ENCODE measurements at regions not wholly inside any gene's neighbourhood (a gene's known extent, or its start where the extent isn't known, plus 50 kb on each side); places are given as distances from the start of the nearest gene placed in this dataset.
"Not testable (repeated sequence)": the region's sequence is repeated elsewhere in the genome, so short reads cannot be mapped to it uniquely, and the experiment has no call there.

GRCh38 chr1:29920784-29921183 lies 684.5 kb downstream of the PTPRU start:
- H3K4me3 ChIP-seq (ENCODE audit: low read depth, low read length): no peak overlapping the region
- no peak for DNase-seq (ENCODE audit: low read depth)
- TF ChIP-seq MYC (IDR thresholded peaks at IDR 0.05; ENCODE audit: low read depth, low read length): no peak
- TF ChIP-seq POLR2A (IDR thresholded peaks at IDR 0.05; ENCODE audit: extremely low read depth, insufficient read length): no peak
- no peak for TF ChIP-seq CTCF (IDR thresholded peaks at IDR 0.05; ENCODE audit: low read depth, low read length)
- no peak for TF ChIP-seq MAX (IDR thresholded peaks at IDR 0.05; ENCODE audit: low read depth, low read length)

GRCh38 chr1:29920316-29920715 lies 684.0 kb downstream of the PTPRU start:
- H3K4me3 ChIP-seq (ENCODE audit: low read depth, low read length): no peak overlapping the region
- TF ChIP-seq MAX (IDR thresholded peaks at IDR 0.05; ENCODE audit: low read depth, low read length) (no peak), POLR2A (IDR thresholded peaks at IDR 0.05; ENCODE audit: extremely low read depth, insufficient read length) (no peak), MYC (IDR thresholded peaks at IDR 0.05; ENCODE audit: low read depth, low read length) (no peak), CTCF (IDR thresholded peaks at IDR 0.05; ENCODE audit: low read depth, low read length) (no peak)
- DNase-seq (ENCODE audit: low read depth): no peak

GRCh38 chr1:29919041-29919440 lies 682.7 kb downstream of the PTPRU start:
- not testable (repeated sequence) for DNase-seq (ENCODE audit: low read depth); H3K4me3 ChIP-seq (ENCODE audit: low read depth, low read length)

GRCh38 chr1:29916656-29917369 lies 680.5 kb downstream of the PTPRU start:
- DNase-seq (ENCODE audit: low read depth): no peak
- H3K4me3 ChIP-seq (ENCODE audit: low read depth, low read length): no peak overlapping the region
- no peak for TF ChIP-seq MYC (IDR thresholded peaks at IDR 0.05; ENCODE audit: low read depth, low read length)
- TF ChIP-seq MAX (IDR thresholded peaks at IDR 0.05; ENCODE audit: low read depth, low read length): no peak
- no peak for TF ChIP-seq POLR2A (IDR thresholded peaks at IDR 0.05; ENCODE audit: extremely low read depth, insufficient read length)

GRCh38 chr1:29914936-29915335 lies 678.6 kb downstream of the PTPRU start:
- DNase-seq (ENCODE audit: low read depth): no peak
- TF ChIP-seq MAX (IDR thresholded peaks at IDR 0.05; ENCODE audit: low read depth, low read length) (no peak), CTCF (IDR thresholded peaks at IDR 0.05; ENCODE audit: low read depth, low read length) (no peak), POLR2A (IDR thresholded peaks at IDR 0.05; ENCODE audit: extremely low read depth, insufficient read length) (no peak), MYC (IDR thresholded peaks at IDR 0.05; ENCODE audit: low read depth, low read length) (no peak)
- H3K4me3 ChIP-seq (ENCODE audit: low read depth, low read length): no peak overlapping the region

GRCh38 chr1:29912425-29912824 lies 676.1 kb downstream of the PTPRU start:
- no peak overlapping the region for H3K4me3 ChIP-seq (ENCODE audit: low read depth, low read length)
- TF ChIP-seq CTCF (IDR thresholded peaks at IDR 0.05; ENCODE audit: low read depth, low read length): peak; percentile 39
- TF ChIP-seq MYC (IDR thresholded peaks at IDR 0.05; ENCODE audit: low read depth, low read length): no peak
- no peak for TF ChIP-seq POLR2A (IDR thresholded peaks at IDR 0.05; ENCODE audit: extremely low read depth, insufficient read length)
- DNase-seq (ENCODE audit: low read depth): peak; percentile 37

GRCh38 chr1:29909962-29910361 lies 673.6 kb downstream of the PTPRU start:
- no peak overlapping the region for H3K4me3 ChIP-seq (ENCODE audit: low read depth, low read length)
- DNase-seq (ENCODE audit: low read depth): no peak
- TF ChIP-seq POLR2A (IDR thresholded peaks at IDR 0.05; ENCODE audit: extremely low read depth, insufficient read length): no peak
- no peak for TF ChIP-seq MYC (IDR thresholded peaks at IDR 0.05; ENCODE audit: low read depth, low read length)
- no peak for TF ChIP-seq MAX (IDR thresholded peaks at IDR 0.05; ENCODE audit: low read depth, low read length)
- no peak for TF ChIP-seq CTCF (IDR thresholded peaks at IDR 0.05; ENCODE audit: low read depth, low read length)

All from NB4 (cell line).